Astrocyte (in vitro differentiated cells and primary cell): ENCODE measurements at regions not wholly inside any gene's neighbourhood (a gene's known extent, or its start where the extent isn't known, plus 50 kb on each side); places are given as distances from the start of the nearest gene placed in this dataset.

Experiments
- DNase-seq: peaks from one replicate; pipeline ENCODE4 v3.0.0-alpha.2; 2010; ENCODE audit warnings: low read depth
- FAIRE-seq: peaks from 2 replicates; lab custom pipeline; 2011; peaks lifted over from hg19 to GRCh38; lab: Jason Lieb, UNC
- H2AFZ ChIP-seq: 2 replicates; pipeline ENCODE4 v1.6.0; 2012; ENCODE audit warnings: low read depth, low read length, inconsistent platforms
- H3K27ac ChIP-seq: 2 replicates; pipeline ENCODE4 v1.5.1; 2011; ENCODE audit warnings: low read depth, low read length, inconsistent platforms
- H3K27me3 ChIP-seq: 2 replicates; pipeline ENCODE4 v1.6.0; 2011; ENCODE audit warnings: low read length, inconsistent platforms; ENCODE audit not compliant: insufficient read depth
- H3K36me3 ChIP-seq: 2 replicates; pipeline ENCODE4 v1.5.1; 2011; ENCODE audit warnings: low read length, inconsistent platforms; ENCODE audit not compliant: insufficient read depth
- H3K4me1 ChIP-seq: 2 replicates; pipeline ENCODE4 v1.5.1; 2011; ENCODE audit warnings: low read length, inconsistent platforms; ENCODE audit not compliant: insufficient read depth
- H3K4me2 ChIP-seq: 2 replicates; pipeline ENCODE4 v1.6.0; 2012; ENCODE audit warnings: low read length, inconsistent platforms
- H3K4me3 ChIP-seq: 2 replicates; pipeline ENCODE4 v1.5.1; 2011; ENCODE audit warnings: low read depth, mild to moderate bottlenecking, low read length, inconsistent platforms; ENCODE audit not compliant: insufficient read depth
- H3K79me2 ChIP-seq: 2 replicates; pipeline ENCODE4 v1.6.0; 2012; ENCODE audit warnings: mild to moderate bottlenecking, low read length, inconsistent platforms; ENCODE audit not compliant: insufficient read depth
- H3K9ac ChIP-seq: 2 replicates; pipeline ENCODE4 v1.6.0; 2012; ENCODE audit warnings: mild to moderate bottlenecking, low read length, inconsistent platforms
- H3K9me3 ChIP-seq: 2 replicates; pipeline ENCODE4 v1.5.1; 2012; ENCODE audit warnings: low read depth, mild to moderate bottlenecking, low read length, inconsistent platforms; ENCODE audit not compliant: insufficient read depth
- H4K20me1 ChIP-seq: 2 replicates; pipeline ENCODE4 v1.6.0; 2012; ENCODE audit warnings: low read length, inconsistent platforms; ENCODE audit not compliant: insufficient read depth
- H3K27ac Mint-ChIP-seq: one replicate; pipeline ENCODE4 v1.8.0; 2021; ENCODE audit warnings: mild to moderate bottlenecking, mixed read lengths; ENCODE audit not compliant: unreplicated experiment
- H3K27me3 Mint-ChIP-seq: one replicate; pipeline ENCODE4 v1.8.0; 2021; ENCODE audit warnings: low read depth, mixed read lengths; ENCODE audit not compliant: unreplicated experiment
- H3K36me3 Mint-ChIP-seq: one replicate; pipeline ENCODE4 v1.8.0; 2021; ENCODE audit warnings: low read depth, mixed read lengths; ENCODE audit not compliant: unreplicated experiment
- H3K4me1 Mint-ChIP-seq: one replicate; pipeline ENCODE4 v1.8.0; 2021; ENCODE audit warnings: low read depth, mixed read lengths; ENCODE audit not compliant: unreplicated experiment
- H3K4me3 Mint-ChIP-seq: one replicate; pipeline ENCODE4 v1.8.0; 2021; ENCODE audit warnings: mild to moderate bottlenecking, moderate library complexity, mixed read lengths; ENCODE audit not compliant: unreplicated experiment
- H3K9me3 Mint-ChIP-seq: one replicate; pipeline ENCODE4 v1.8.0; 2021; ENCODE audit warnings: mild to moderate bottlenecking, mixed read lengths; ENCODE audit not compliant: unreplicated experiment
- EZH2 ChIP-seq: IDR thresholded peaks from 2 replicates; pipeline ENCODE4 v1.6.1; 2012; ENCODE audit warnings: mild to moderate bottlenecking, low read length, inconsistent platforms; ENCODE audit not compliant: insufficient read depth
- TF ChIP-seq, protein P1 (sequence below): IDR thresholded peaks from 2 replicates; pipeline ENCODE4 v1.5.1; 2011; ENCODE audit warnings: low read depth, mild to moderate bottlenecking, inconsistent platforms, low read length, moderate library complexity; ENCODE audit not compliant: insufficient read depth

DNA sequence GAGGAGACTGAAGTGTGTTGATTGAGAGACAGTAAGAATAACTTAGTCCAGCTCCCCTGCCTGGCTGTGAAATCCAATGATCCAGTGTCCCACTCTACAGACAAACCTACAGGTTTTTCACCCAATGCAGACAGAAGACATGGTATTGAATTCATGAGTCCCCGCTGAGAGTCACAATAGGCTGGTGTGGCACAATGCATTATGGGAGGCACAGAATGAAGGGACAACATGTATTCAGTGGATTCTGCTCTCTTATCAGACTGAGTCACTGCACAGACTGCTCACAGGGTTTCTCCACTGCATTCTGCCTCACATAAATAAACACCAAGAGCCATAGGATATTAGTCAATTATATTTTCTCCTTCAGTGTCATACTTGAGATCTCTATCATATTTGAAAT lies 55.2 kb upstream of the TOP3B start:
- TF ChIP-seq, protein P1, sequence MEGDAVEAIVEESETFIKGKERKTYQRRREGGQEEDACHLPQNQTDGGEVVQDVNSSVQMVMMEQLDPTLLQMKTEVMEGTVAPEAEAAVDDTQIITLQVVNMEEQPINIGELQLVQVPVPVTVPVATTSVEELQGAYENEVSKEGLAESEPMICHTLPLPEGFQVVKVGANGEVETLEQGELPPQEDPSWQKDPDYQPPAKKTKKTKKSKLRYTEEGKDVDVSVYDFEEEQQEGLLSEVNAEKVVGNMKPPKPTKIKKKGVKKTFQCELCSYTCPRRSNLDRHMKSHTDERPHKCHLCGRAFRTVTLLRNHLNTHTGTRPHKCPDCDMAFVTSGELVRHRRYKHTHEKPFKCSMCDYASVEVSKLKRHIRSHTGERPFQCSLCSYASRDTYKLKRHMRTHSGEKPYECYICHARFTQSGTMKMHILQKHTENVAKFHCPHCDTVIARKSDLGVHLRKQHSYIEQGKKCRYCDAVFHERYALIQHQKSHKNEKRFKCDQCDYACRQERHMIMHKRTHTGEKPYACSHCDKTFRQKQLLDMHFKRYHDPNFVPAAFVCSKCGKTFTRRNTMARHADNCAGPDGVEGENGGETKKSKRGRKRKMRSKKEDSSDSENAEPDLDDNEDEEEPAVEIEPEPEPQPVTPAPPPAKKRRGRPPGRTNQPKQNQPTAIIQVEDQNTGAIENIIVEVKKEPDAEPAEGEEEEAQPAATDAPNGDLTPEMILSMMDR: no peak
- TF ChIP-seq EZH2: no peak
- no peaks in the 10 kb centered on the region for H3K79me2 ChIP-seq
- H3K36me3 ChIP-seq: no peaks in the 10 kb centered on the region
- H2AFZ ChIP-seq: no peak overlapping the region
- Mint-ChIP-seq H3K4me3 (no peak overlapping the region), H3K27me3 (peaks cover 30% of the 10 kb centered on the region), H3K36me3 (no peaks in the 10 kb centered on the region), H3K27ac (no peak overlapping the region), H3K9me3 (no peaks in the 10 kb centered on the region), H3K4me1 (peaks cover 4% of the 10 kb centered on the region)
- peaks cover 11% of the 10 kb centered on the region for H3K27me3 ChIP-seq
- H3K9me3 ChIP-seq: no peaks in the 10 kb centered on the region
- no peak overlapping the region for H3K4me3 ChIP-seq
- H3K27ac ChIP-seq: no peak overlapping the region
- H3K4me1 ChIP-seq: peaks cover 12% of the 10 kb centered on the region
- DNase-seq (peak; percentile 61), FAIRE-seq (no peak)
- H3K9ac ChIP-seq: no peak overlapping the region
- H3K4me2 ChIP-seq: peak overlapping the region; percentile 13
- H4K20me1 ChIP-seq: no peaks in the 10 kb centered on the region

DNA sequence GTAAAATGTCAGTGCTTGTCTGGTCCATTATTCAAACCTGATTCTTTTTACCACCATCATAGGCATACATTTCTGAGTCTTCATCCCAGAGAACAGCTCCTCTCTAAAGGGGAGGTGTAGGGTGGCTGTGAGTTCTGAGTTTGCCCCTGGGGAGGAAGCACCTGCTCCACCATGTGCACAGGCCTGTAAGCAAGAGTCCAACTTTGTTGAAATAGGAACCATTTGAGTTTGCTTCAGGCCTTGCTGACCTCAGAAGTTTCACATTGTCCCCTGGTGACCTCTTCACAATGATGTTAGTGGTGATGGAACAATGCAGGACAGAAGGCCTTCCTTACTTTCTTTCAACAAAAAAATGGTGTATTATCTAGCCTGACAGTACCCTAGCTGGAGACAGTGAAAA lies 54.6 kb upstream of the TOP3B start:
- Mint-ChIP-seq H3K9me3 (no peaks in the 10 kb centered on the region), H3K4me1 (peaks cover 4% of the 10 kb centered on the region), H3K4me3 (no peak overlapping the region), H3K36me3 (no peaks in the 10 kb centered on the region), H3K27ac (no peak overlapping the region), H3K27me3 (peaks cover 35% of the 10 kb centered on the region)
- Histone ChIP-seq H3K4me3 (no peak overlapping the region), H3K79me2 (no peaks in the 10 kb centered on the region), H3K27me3 (peaks cover 13% of the 10 kb centered on the region), H2AFZ (no peak overlapping the region), H3K9ac (no peak overlapping the region), H3K9me3 (no peaks in the 10 kb centered on the region), H3K36me3 (no peaks in the 10 kb centered on the region), H3K4me1 (peaks cover 12% of the 10 kb centered on the region), H4K20me1 (no peaks in the 10 kb centered on the region), H3K27ac (no peak overlapping the region), H3K4me2 (no peak overlapping the region)
- DNase-seq (no peak), FAIRE-seq (no peak)
- TF ChIP-seq, protein P1: no peak
- no peak for TF ChIP-seq EZH2

DNA sequence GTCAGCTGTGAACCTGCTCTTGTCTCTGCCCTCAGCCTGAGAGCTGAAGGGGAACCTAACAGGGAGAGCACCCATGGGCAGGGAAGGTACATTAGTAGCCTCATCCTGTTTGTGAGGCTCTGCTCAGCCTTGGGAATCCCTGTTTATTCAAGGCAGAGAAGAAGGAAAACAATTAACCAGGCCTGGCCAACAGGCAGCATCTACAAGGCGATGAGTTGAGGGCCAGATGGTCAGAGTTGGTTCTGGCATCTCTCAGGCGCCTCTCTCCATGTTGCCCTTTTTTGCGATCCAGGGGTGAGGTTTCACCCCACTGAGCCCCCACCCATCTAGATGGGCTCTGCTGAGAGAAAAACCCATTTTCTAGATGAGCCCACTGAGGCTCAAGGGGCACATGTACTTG lies 54.0 kb upstream of the TOP3B start:
- FAIRE-seq (no peak), DNase-seq (no peak)
- Histone ChIP-seq H3K4me3 (no peak overlapping the region), H3K27me3 (peaks cover 11% of the 10 kb centered on the region), H3K79me2 (no peaks in the 10 kb centered on the region), H4K20me1 (no peaks in the 10 kb centered on the region), H3K9me3 (no peaks in the 10 kb centered on the region), H2AFZ (no peak overlapping the region), H3K36me3 (no peaks in the 10 kb centered on the region), H3K4me1 (peaks cover 12% of the 10 kb centered on the region), H3K9ac (no peak overlapping the region), H3K27ac (no peak overlapping the region), H3K4me2 (no peak overlapping the region)
- Mint-ChIP-seq H3K36me3 (no peaks in the 10 kb centered on the region), H3K4me1 (peaks cover 4% of the 10 kb centered on the region), H3K27ac (no peak overlapping the region), H3K27me3 (peaks cover 37% of the 10 kb centered on the region), H3K4me3 (no peak overlapping the region), H3K9me3 (no peaks in the 10 kb centered on the region)
- TF ChIP-seq, protein P1: no peak
- TF ChIP-seq EZH2: no peak
